ENCODE measurements at regions not wholly inside any gene's neighbourhood (a gene's known extent, or its start where the extent isn't known, plus 50 kb on each side); places are given as distances from the start of the nearest gene placed in this dataset.

DNA sequence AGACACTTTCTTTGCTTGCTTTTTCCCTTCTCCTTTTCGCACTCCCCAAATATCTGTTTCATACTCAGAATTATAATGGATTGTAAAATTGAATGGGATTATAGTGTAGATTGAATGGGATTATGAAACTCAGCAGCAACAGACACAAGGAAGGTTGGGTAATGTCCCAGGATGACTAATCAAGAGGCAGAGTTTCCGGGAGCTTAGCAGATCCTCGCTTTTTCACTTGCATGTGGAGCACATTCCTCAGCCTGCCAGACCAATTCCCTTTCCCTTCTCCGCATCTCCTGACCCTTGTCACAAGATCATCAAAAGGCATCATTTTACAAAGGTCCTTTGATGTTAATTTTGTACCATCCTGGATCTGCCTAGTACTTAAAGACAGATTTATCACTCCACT, 55.1 kb upstream of the SLC1A1 start:
- no peak for DNase-seq (ENCODE audit: low read depth)
- H3K4me3 ChIP-seq (ENCODE audit: low read length) = no peak overlapping the region
- TF ChIP-seq, protein P1, sequence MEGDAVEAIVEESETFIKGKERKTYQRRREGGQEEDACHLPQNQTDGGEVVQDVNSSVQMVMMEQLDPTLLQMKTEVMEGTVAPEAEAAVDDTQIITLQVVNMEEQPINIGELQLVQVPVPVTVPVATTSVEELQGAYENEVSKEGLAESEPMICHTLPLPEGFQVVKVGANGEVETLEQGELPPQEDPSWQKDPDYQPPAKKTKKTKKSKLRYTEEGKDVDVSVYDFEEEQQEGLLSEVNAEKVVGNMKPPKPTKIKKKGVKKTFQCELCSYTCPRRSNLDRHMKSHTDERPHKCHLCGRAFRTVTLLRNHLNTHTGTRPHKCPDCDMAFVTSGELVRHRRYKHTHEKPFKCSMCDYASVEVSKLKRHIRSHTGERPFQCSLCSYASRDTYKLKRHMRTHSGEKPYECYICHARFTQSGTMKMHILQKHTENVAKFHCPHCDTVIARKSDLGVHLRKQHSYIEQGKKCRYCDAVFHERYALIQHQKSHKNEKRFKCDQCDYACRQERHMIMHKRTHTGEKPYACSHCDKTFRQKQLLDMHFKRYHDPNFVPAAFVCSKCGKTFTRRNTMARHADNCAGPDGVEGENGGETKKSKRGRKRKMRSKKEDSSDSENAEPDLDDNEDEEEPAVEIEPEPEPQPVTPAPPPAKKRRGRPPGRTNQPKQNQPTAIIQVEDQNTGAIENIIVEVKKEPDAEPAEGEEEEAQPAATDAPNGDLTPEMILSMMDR (conservative IDR thresholded peaks at IDR 0.05; ENCODE audit: low read depth, low read length) = no peak

DNA sequence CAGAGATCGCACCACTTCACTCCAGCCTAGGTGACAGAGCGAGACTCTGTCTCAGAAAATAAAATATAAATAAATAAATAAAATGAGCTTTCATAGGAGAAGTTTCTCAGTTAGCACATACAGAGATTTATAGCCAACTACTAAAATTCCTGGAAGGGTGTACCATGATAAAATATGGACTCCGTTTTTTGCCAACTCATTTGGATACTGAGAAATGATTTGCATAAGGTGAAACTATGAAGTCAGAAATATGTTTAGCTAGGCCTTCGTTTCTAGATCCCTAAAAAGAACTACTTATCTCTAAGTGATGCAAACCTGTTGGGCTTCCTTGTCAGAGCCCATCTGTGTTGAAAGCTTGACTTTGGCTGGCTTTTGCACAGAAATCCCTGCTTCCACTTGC, 56.9 kb upstream of the SLC1A1 start:
- DNase-seq (ENCODE audit: low read depth) = no peak
- TF ChIP-seq, protein P1 (conservative IDR thresholded peaks at IDR 0.05; ENCODE audit: low read depth, low read length) = no peak
- no peak overlapping the region for H3K4me3 ChIP-seq (ENCODE audit: low read length)

DNA sequence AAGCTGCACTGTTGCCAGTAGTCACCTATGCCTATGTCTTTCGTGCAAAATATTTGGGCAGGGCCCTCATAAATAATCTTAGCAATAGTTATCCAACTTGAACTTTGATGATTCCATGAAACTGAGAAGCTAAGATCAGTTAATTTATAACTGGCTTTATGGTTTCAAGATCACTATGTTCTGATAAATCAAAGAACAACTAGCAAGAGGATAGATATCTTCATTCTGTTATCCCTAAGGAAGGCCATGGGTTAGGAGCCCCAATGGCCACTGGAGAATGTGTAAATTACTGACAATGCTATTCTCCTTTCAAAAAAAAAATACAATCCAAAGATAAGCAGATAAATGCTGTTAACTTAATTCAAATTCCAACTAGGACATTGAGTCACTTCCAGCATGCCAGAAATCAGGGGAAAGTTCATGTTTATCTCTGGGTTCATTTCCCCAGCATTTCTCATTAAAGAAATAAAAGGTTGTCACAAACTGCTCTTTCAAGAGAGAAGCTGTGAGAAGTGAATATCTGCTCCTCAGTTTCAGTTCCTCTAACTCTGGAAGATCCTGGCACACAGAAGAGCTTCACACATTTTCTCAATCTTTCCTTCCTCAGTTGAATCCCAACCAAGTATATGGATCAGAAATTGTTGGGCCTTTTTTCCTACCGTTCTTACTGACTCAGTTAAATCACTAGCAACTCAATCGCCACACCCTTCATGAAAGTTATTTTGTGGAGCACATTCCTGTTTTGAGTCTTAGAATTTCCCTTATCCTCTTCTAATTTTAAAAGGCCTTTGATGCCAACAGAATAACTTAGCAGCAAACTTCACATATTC, 59.6 kb upstream of the SLC1A1 start:
- no peak overlapping the region for H3K4me3 ChIP-seq (ENCODE audit: low read length)
- TF ChIP-seq, protein P1 (conservative IDR thresholded peaks at IDR 0.05; ENCODE audit: low read depth, low read length) = no peak
- no peak for DNase-seq (ENCODE audit: low read depth)

DNA sequence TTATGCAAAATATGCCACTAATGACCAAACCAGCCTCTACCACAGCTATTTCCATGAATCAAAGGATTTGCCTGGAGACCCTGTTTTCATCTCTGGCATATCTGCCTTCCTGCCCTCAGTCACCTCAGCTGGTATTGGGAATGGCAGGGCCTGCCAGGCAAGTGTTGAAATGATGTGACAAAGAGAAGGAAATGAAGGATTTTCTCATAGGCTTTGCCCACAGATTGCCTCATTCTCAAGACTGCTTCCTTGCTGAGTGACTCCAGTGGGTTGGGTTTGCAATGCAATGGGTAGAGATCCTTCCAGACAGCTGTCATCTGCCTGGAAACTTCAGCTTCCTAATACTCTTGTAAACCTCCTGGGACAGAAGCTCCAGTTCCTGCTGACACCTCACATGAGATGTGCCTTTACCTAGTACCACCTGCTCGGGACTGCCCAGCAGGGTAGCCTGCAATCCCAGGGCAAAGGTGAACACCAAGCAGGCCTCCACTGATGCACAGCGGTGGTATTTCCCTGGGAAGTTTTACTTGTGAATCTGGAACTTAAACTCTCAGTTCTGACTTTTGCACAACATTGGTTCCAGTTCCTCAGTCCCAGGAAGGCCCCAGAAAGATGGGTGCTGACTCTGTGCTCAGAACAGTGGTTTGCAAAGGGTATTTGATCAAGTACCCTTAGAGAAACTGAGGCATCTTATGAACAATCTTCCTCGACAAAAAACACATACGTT, 64.8 kb upstream of the SLC1A1 start:
- no peak overlapping the region for H3K4me3 ChIP-seq (ENCODE audit: low read length)
- no peak for DNase-seq (ENCODE audit: low read depth)
- TF ChIP-seq, protein P1 (conservative IDR thresholded peaks at IDR 0.05; ENCODE audit: low read depth, low read length) = no peak

DNA sequence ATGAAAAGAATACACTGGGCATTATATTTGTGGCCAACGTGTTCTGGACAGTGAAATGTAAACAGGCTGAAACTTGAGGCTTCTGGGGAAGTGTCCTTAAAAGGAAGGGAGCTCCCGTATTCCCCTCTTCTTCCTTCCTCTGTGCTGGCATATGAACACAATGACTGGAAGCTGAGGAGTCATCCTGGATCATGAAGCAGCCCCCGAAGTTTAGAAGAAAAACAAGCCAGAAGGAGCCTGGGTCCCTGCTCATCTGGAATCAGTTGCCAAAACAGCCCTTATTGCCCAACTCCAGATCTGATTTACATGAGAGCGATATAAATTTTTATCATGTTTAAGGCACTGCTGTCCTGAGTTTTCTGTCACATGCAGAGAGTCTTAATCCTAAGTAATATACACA, 65.4 kb upstream of the SLC1A1 start:
- TF ChIP-seq, protein P1 (conservative IDR thresholded peaks at IDR 0.05; ENCODE audit: low read depth, low read length) = no peak
- no peak for DNase-seq (ENCODE audit: low read depth)
- no peak overlapping the region for H3K4me3 ChIP-seq (ENCODE audit: low read length)

DNA sequence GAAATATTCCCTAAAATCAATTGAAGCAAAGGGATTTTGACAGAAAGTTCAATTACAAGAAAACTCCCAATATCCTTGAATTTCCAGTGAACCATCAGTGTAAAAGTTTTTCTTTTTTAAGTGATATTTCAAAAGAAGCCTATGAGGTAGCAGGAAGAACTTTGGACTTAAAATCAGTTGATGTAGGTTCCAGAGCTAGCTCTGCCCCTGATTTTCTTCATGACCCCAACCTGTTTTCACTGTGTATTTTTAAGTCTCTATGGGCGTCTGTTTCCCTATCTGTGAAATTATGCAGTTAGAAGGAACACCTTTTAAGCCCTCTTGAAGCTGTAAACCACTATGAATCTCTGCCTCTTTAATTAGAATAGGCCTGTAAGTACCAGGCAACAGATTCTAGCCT, 66.2 kb upstream of the SLC1A1 start:
- DNase-seq (ENCODE audit: low read depth) = no peak
- TF ChIP-seq, protein P1 (conservative IDR thresholded peaks at IDR 0.05; ENCODE audit: low read depth, low read length) = no peak
- no peak overlapping the region for H3K4me3 ChIP-seq (ENCODE audit: low read length)
